ENCODE measurements at regions not wholly inside any gene's neighbourhood (a gene's known extent, or its start where the extent isn't known, plus 50 kb on each side); places are given as distances from the start of the nearest gene placed in this dataset.
"Not testable (repeated sequence)": the region's sequence is repeated elsewhere in the genome, so short reads cannot be mapped to it uniquely, and the experiment has no call there.

DNA sequence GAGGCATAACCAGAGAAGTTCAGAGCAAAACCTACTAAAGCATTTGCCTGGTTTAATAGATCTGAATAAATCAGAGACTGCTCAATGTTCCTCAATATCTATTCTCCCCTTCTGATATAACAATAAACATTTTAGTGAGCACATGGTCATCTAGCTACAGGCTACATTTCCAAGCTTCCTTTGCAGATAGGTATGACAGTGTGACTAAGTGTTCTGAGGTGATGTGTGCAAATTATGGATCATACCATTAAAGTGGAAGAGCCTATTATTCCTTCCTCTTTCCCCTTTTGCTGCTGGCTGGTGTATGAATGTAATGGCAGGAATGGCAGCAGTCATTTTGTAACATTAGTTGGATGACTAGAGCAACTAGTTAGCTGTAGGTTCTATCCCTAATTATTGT is 285.8 kb upstream of the RASA1 start:
- DNase-seq, result no peak

GRCh38 chr5:86983208-86983607 is 284.5 kb upstream of the RASA1 start:
- no peak for DNase-seq

DNA sequence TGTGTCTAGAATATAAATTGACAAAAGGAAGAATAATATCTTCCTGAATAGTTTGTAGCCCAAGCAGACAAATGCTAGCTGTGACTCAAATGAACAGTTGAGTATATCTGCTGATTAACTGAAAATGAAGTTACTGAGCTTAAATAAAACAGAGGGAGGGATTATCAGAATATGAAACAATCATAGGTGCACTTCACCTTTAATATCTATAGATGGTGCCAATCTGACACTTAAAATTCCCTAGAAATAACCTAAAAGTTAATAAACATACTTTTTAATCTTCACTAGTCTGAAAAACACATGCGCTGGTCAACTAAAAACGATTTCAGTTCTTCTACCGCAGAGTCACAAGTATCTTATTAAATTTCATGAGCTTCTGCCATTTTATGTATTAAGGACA is 280.8 kb upstream of the RASA1 start:
- peak in 1 of 2 experiments; percentile 9 for DNase-seq

GRCh38 chr5:86997516-86997915 is 270.2 kb upstream of the RASA1 start:
- no peak for DNase-seq

GRCh38 chr5:86999951-87000350 is 267.7 kb upstream of the RASA1 start:
- no peak for DNase-seq

DNA sequence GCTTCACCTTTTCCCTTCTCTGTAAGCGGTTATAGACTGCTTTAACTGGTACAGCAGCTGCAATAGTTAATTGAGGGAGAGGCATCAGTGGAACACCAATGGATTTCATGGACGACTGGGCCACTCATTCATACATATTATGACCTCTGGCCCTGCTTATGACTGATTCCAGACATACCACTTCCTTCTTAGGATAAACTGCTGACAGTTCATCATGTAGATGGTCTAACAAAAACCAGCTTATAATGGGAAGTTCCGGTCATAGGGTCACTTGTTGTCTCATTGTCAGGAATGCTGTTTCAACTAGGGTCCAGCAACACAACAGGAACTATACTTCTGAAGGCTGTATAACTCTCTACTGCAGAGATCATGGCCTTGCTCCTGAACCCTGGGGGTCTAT is 265.2 kb upstream of the RASA1 start:
- DNase-seq, result no peak

DNA sequence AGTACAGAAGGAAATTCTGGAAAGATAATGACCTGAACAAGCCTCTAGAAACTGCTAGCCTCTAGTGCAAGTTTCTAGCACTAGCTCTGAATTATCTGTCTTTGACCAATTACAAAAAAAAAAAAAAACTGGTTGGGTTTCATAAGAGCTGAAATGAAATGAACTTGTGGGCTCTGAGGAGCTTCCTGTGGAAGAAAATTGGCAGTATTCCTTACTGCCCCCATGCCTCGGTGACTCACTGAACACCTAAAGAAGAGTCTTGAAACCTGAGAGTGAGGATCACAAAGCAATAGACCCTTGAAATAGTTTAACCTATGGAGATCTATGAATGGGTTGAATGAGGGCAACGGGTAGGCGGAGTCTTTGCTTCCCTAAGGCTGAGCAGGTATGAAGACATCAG is 263.6 kb upstream of the RASA1 start:
- no peak for DNase-seq

- DNase-seq, result no peak
Observed at GRCh38 chr5:87007737-87008136, 259.9 kb upstream of the RASA1 start.

- DNase-seq, result no peak
Observed at GRCh38 chr5:87008751-87009560, 258.7 kb upstream of the RASA1 start.

GRCh38 chr5:87010736-87011135 is 256.9 kb upstream of the RASA1 start:
- DNase-seq, result no peak

GRCh38 chr5:87015901-87016300 is 251.8 kb upstream of the RASA1 start:
- no peak for DNase-seq

- no peak for DNase-seq
Observed at GRCh38 chr5:87020099-87020934, 247.4 kb upstream of the RASA1 start.

DNA sequence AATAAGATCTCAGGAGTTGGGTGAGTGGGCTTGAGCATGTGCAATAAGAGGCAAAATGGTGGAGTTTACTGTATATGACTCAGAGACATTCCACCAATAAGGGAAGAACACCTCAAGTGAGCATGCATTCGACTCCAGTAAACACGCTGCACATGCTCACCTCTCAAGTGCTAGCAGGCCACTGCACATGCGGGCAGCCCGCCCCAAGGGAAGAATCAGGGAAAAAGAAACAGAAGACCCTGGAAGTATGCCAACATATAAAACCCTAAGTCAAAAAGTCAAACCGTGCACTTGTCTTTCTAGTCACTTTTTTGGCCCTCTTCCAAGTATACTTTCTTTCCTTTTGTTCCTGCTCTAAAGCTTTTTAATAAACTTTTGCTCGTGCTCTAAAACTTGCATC is 245.3 kb upstream of the RASA1 start:
- DNase-seq, result no peak

- DNase-seq, result no peak
Observed at GRCh38 chr5:87027570-87027969, 240.1 kb upstream of the RASA1 start.

DNA sequence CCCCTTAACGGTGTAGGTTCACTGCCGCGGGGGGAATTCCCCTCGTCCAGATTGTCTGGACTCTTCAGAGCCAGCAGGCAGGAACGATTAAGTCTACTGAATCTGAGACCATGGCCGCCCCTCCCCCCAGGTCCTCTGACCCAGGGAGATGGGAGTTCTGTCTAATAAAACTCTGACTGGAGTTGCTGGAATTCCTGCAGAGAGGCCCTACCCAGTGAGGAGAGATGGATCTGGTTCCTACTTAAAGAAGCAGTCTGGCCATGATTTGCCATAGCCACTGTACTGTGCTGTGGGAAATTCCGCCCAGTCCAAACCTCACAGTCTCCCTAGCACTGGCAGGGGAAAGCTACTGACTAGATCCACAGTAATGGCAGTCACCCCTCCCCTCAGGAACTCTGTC is 237.7 kb upstream of the RASA1 start:
- DNase-seq, result no peak

GRCh38 chr5:87030699-87031098 is 237.0 kb upstream of the RASA1 start:
- no peak for DNase-seq

DNA sequence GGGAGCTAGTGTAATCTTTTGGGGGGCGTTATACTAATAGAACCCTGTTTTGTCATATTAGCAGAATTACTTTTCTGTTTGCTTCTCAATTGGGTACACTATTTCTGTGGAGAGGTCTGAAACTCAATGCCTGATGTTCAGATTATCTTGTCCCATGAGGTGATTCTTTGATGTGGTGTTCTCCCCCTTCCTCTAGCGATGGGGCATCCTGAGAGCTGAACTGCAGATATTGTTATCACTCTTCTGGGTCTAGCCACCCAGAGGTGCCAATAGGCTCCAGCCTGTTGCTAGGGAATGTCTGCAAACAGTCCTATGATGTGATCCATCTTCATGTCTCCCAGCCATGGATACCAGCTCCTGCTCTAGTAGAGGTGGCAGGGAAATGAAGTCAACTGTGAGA is 233.1 kb upstream of the RASA1 start:
- no peak for DNase-seq

DNA sequence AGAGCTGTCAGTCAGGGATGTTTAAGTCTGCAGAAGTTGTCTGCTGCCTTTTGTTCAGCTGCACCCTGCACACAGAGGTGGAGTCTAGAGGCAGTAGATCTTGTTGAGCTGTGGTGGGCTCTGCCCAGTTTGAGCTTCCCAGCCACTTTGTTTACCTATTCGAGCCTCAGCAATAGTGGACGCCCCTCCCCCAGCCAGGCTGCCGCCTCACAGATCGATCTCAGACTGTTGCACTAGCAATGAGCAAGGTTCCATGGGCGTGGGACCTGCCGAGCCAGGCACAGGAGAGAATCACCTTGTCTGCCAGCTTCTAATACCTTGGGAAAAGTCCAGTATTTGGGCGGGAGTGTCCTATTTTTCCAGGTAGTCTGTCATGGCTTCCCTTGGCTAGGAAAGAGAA is 225.1 kb upstream of the RASA1 start:
- DNase-seq, result no peak

DNA sequence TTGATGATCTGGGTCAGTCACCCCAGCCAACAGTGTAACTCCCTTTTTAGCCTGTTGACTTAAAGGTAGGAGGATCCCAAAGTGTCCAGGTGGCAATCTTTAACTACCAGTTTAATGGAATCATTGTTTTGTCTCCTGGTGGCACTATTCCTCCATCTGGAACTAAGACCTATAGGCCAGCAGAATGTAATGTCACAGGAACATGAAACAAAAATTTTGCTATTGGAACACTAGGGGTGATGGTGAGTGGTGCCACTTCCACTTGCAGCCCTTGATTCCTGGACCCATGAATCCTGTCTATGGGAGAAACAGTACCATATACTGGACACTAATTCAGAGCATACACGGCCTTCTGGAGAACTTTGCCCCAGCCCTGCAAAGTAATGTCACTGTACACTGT is 219.5 kb upstream of the RASA1 start:
- peak; percentile 32 to 36 for DNase-seq

GRCh38 chr5:87049012-87049411 is 218.7 kb upstream of the RASA1 start:
- not testable (repeated sequence) for DNase-seq

DNA sequence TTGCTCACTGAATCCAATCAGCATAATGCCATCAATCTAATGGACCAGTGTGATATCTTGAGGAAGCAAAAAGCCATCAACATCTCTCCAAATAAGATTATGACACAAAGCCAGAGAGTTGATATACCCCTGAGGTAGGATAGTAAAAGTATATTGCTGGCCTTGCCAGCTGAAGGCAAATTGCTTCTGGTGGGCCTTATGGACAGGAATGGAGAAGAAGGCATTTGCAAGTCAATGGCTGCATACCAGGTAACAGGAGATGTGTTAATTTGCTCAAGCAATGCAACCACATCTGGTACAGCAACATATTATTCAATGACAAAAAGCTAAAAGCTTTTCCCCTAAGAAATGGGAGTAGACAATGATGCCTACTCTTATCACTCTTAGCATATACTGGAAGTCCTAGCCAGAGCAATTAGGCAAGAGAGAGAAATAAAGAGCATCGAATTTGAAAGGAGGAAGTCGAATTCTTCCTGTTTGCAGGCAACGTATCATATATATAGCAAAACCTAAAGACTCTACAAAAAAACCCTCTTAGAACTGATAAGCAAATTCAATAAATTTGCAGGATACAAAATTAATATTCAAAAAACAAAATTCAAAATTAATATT is 216.1 kb upstream of the RASA1 start:
- no peak for DNase-seq

DNA sequence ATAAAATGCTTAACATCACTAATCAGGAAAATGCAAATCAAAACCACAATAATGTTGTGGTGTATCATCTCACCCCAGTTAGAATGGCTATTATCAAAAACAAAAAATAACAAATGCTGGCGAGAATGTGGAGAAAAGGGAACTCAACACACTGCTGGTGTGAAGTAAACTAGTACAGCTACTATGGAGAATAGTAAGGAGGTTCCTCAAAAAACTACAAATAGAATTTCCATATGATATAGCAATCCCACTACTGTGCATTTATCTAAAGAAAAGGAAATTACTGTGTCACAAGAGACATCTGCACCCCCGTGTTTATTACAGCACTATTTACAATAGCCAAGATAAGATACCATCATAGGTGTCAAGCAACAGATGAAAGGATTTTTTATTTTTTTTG is 214.5 kb upstream of the RASA1 start:
- no peak for DNase-seq

DNA sequence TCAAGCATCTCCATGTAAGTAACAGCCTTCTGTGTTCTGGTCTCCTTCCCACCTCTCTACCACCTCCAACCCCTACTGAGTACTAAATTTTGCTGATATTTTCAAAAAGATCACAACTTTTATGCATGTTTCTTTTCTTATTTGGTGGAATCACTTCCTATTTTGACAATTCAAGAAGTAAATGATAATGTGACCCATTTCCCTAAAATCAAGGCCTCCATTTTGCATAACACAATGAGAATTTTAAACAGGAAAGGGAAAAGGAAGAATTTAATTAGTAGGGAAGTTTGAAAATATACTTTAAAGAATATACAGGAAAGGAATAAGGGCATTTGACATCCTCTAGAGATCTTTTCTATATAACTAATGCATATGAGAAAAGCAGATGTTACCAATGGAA is 212.9 kb upstream of the RASA1 start:
- no peak for DNase-seq

- DNase-seq, result no peak
Observed at GRCh38 chr5:87061046-87061445, 206.6 kb upstream of the RASA1 start.

All from SW 1271 (cell line).